ENCODE measurements at regions not wholly inside any gene's neighbourhood (a gene's known extent, or its start where the extent isn't known, plus 50 kb on each side); places are given as distances from the start of the nearest gene placed in this dataset.

DNA sequence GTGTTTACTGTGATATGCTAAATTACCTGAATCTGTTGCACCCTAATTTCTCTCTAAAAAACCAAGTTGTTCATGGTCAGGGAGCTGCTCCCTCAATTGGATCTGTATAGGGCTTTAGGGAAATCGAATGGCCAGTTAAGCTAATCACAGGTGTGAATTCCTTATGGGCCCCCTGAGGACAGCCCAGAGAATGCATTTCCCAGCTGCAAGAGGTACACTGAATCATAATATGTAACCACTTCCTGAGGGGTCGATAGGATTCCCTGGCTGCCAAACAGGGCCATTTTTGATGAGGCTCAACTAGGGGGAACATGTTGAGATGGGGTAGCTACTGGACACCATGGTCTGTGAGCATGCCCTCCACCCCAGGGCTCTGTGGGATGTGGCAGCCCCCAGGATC lies 478.6 kb downstream of the CCDC171 start:
- no peak for DNase-seq (ENCODE audit: extremely low spot score)
- no peak for TF ChIP-seq CTCF (IDR thresholded peaks at IDR 0.05; ENCODE audit: control extremely low read depth, extremely low read depth, low read depth, missing control alignments)
- ChIA-PET POLR2A (no interaction called here), CTCF (no interaction called here)

- POLR2A ChIA-PET: no interaction called here
- no peak for TF ChIP-seq CTCF (IDR thresholded peaks at IDR 0.05; ENCODE audit: control extremely low read depth, extremely low read depth, low read depth, missing control alignments)
- no peak for DNase-seq (ENCODE audit: extremely low spot score)
- CTCF ChIA-PET: no interaction called here
These were observed 479.1 kb downstream of the CCDC171 start for GRCh38 chr9:16031971-16032370.

- DNase-seq (ENCODE audit: extremely low spot score): no peak
- no peak for TF ChIP-seq CTCF (IDR thresholded peaks at IDR 0.05; ENCODE audit: control extremely low read depth, extremely low read depth, low read depth, missing control alignments)
- CTCF ChIA-PET: interaction anchor here (0.6 to 2.5 kb wide), 3 partner anchors 10 to 140 kb away, joined by 3 to 7 read pairs (median 4); no protein-coding TSS in a partner anchor
- POLR2A ChIA-PET: no interaction called here
These were observed 480.0 kb downstream of the CCDC171 start for GRCh38 chr9:16032799-16033198.

DNA sequence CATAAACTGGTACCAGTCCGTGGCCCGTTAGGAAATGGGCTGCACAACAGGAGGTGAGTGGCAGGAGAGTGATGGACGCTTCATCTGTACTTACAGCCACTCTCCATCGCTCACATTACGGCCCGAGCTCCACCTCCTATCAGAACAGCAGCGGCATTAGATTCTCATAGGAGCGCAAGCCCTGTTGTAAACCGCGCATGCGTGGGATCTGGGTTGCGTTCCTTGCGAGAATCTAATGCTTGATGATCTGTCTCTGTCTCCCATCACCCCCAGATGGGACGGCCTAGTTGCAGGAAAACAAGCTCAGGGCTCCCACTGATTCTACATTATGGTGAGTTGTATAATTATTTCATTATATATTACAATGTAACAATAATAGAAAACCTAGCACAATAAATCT lies 480.4 kb downstream of the CCDC171 start:
- CTCF ChIA-PET: interaction anchor here (1.5 to 2.5 kb wide), 2 partner anchors 9 to 100 kb away, joined by 4 to 7 read pairs; no protein-coding TSS in a partner anchor

DNA sequence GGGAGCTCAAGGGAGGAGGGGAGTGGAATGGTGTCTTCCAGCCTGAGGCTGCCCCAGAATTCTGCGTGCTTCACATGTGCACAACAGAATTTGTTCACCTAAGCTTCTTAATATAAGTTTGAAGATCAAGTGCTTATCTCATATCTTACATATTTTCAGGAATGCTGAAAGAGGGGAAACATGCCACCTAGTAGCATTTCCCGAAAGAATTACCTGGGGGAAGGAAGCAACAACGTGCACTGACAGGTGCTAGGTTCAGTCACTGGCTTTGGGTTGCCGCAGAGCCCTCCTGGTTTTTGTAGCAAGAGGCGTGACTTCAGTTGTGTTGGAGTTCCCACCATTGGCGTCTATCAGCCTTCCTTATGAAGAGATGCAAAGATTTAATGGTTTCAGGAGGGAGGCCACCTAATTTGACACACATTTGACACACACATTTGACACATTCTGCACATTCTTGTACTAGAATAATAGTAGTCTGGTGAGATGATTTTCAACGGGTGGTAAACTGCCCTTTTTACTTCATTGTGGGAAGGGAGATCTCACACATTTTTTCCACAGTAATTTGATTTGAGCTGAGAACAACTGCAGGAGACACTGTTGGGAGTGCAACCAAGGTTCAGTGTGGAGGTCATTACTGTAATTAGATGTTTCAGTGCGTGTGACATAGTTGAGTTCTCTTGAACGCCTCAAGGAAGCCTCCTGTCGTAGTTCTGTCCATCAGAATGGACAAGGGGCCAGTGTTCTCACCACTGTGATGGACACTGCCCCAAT lies 481.3 kb downstream of the CCDC171 start:
- ChIA-PET CTCF (interaction anchor here (1.5 to 2.5 kb wide), 2 partner anchors 9 to 100 kb away, joined by 4 to 7 read pairs; no protein-coding TSS in a partner anchor), POLR2A (no interaction called here)
- DNase-seq (ENCODE audit: extremely low spot score): no peak
- TF ChIP-seq CTCF (IDR thresholded peaks at IDR 0.05; ENCODE audit: control extremely low read depth, extremely low read depth, low read depth, missing control alignments): no peak

More for the DNA sequence above, 480.4 kb downstream of the CCDC171 start:
- DNase-seq (ENCODE audit: extremely low spot score): no peak
- POLR2A ChIA-PET: no interaction called here
- no peak for TF ChIP-seq CTCF (IDR thresholded peaks at IDR 0.05; ENCODE audit: control extremely low read depth, extremely low read depth, low read depth, missing control alignments)

GRCh38 chr9:16039218-16039987 lies 486.6 kb downstream of the CCDC171 start:
- ChIA-PET CTCF (interaction anchor here (1.3 kb wide), 1 partner anchor 15 kb away, joined by 3 read pairs; no protein-coding TSS in a partner anchor), POLR2A (no interaction called here)
- DNase-seq (ENCODE audit: extremely low spot score): no peak
- no peak for TF ChIP-seq CTCF (IDR thresholded peaks at IDR 0.05; ENCODE audit: control extremely low read depth, extremely low read depth, low read depth, missing control alignments)

Measured in GM10248 (cell line).